ENCODE measurements at regions not wholly inside any gene's neighbourhood (a gene's known extent, or its start where the extent isn't known, plus 50 kb on each side); places are given as distances from the start of the nearest gene placed in this dataset.
A peak's percentile ranks its signal among the peaks of the same experiment; 100 is the strongest.

- no peak for DNase-seq (ENCODE audit: low read depth)
- TF ChIP-seq CTCF (IDR thresholded peaks at IDR 0.05; ENCODE audit: control insufficient read depth, insufficient read depth, low read depth, low read length, missing control alignments) = no peak
- H3K4me3 ChIP-seq (ENCODE audit: control insufficient read depth, low read depth, low read length) = no peak overlapping the region
Observed at GRCh38 chr5:81860778-81861177, 109.9 kb upstream of the SSBP2 start.

GRCh38 chr5:81859624-81860023 is 108.7 kb upstream of the SSBP2 start:
- TF ChIP-seq CTCF (IDR thresholded peaks at IDR 0.05; ENCODE audit: control insufficient read depth, insufficient read depth, low read depth, low read length, missing control alignments) = no peak
- H3K4me3 ChIP-seq (ENCODE audit: control insufficient read depth, low read depth, low read length) = no peak overlapping the region
- no peak for DNase-seq (ENCODE audit: low read depth)

- DNase-seq (ENCODE audit: low read depth) = no peak
- peak; percentile 27 for TF ChIP-seq CTCF (IDR thresholded peaks at IDR 0.05; ENCODE audit: control insufficient read depth, insufficient read depth, low read depth, low read length, missing control alignments)
- no peak overlapping the region for H3K4me3 ChIP-seq (ENCODE audit: control insufficient read depth, low read depth, low read length)
Observed at GRCh38 chr5:81856948-81857928, 106.3 kb upstream of the SSBP2 start.

- DNase-seq (ENCODE audit: low read depth) = no peak
- TF ChIP-seq CTCF (IDR thresholded peaks at IDR 0.05; ENCODE audit: control insufficient read depth, insufficient read depth, low read depth, low read length, missing control alignments) = no peak
- H3K4me3 ChIP-seq (ENCODE audit: control insufficient read depth, low read depth, low read length) = no peak overlapping the region
Observed at GRCh38 chr5:81855591-81855990, 104.7 kb upstream of the SSBP2 start.

- DNase-seq (ENCODE audit: low read depth) = no peak
- TF ChIP-seq CTCF (IDR thresholded peaks at IDR 0.05; ENCODE audit: control insufficient read depth, insufficient read depth, low read depth, low read length, missing control alignments) = no peak
- H3K4me3 ChIP-seq (ENCODE audit: control insufficient read depth, low read depth, low read length) = no peak overlapping the region
Observed at GRCh38 chr5:81854915-81855314, 104.0 kb upstream of the SSBP2 start.

GRCh38 chr5:81854485-81854884 is 103.6 kb upstream of the SSBP2 start:
- H3K4me3 ChIP-seq (ENCODE audit: control insufficient read depth, low read depth, low read length) = no peak overlapping the region
- no peak for TF ChIP-seq CTCF (IDR thresholded peaks at IDR 0.05; ENCODE audit: control insufficient read depth, insufficient read depth, low read depth, low read length, missing control alignments)
- no peak for DNase-seq (ENCODE audit: low read depth)
